Activated CD8-positive, alpha-beta memory T cell treated with anti-CD3 and anti-CD28 coated beads for 1 hour (primary cell): ENCODE measurements at regions not wholly inside any gene's neighbourhood (a gene's known extent, or its start where the extent isn't known, plus 50 kb on each side); places are given as distances from the start of the nearest gene placed in this dataset.
"Not testable (repeated sequence)": the region's sequence is repeated elsewhere in the genome, so short reads cannot be mapped to it uniquely, and the experiment has no call there.

Experiments
- DNase-seq, 2 donors: peaks; one replicate each; pipeline ENCODE4 v3.0.0-alpha.2; 2020; ENCODE audit warnings: low read depth in 1 of 2; ENCODE audit errors: extremely low read depth in 1 of 2

DNA sequence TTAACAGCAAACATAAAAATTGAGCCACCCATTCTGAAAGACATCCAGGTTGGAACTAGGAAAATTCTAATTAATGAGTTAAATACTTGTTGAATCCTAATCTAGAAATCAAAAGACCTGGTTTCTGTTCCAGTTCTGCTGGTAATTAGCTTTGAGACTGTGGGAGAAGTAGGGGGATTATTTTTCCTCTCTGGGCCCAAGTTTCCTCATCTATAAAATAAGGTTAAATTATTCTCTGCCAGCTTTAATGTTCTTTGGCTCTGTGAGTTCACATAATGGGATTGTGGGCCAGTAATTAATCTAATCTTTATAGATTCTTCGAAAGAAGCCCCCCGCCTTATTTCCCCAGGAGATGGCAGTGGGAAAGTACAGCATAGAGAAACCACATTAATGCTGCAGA, 104.6 kb downstream of the ENC1 start:
- DNase-seq = no peak

DNA sequence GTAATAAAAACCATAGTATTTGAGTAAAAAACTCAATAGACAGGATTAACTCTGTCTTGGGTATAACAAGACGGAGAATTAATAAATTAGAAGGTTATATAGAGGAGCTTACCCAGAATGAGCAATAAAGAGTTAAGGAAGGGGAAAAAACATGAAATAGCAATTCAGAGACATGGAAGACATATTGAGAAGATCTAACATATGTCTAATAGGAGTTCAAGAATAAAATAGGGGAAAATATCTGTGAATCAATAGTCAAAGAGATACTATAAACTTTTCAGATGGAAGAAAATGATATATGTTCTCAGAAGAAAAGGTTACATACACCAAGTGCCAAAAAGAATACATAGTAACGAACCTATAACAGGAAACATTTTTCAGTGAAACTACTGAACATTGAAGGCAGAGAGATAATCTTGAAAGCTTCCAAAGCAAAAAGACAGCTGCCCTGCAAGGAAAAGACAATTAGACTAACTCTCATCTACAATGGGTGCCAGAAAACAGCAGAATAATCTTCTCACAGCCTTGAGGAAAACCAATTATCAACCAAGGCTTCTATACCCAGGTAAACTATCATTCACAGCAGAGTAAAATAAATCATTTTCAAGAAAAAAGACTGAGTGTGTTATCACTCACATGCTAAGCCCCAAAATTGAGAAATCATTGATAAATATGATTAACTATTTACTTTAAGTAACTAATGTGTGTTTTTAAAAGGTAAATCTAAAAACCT, 106.0 kb downstream of the ENC1 start:
- no peak for DNase-seq

DNA sequence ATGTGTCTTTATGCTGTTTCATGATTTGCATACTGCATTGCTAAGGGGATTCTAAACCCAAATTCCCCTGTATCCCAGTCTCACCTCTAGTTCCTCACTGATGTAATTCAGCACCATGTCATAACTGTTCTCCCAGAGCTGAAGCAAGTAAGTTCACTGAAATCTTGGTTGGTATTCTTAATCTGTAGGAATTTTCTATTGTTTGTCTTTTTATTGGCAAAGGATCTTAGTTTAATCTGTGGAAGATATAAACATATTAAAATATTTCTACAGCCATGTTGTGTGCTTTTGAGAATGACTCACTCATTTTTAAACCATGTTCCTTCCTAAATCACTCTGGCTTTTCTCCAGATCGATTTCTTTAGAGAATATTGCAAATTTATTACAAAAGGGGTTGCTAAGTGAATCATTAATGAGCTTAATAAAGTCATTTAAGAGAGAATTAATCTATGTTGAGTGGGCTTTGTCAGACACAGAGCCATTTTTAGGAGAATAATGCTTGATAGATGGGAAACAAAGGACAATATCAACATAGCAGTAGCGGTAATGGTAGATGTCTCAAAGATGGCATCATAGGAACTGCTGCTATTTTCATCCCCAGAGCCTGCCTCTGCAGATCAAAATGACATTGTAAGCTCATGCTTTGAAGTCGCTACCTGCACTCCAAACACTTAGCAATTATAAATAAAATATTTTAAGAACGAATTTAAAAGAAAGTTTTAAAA, 110.0 kb downstream of the ENC1 start:
- no peak for DNase-seq

DNA sequence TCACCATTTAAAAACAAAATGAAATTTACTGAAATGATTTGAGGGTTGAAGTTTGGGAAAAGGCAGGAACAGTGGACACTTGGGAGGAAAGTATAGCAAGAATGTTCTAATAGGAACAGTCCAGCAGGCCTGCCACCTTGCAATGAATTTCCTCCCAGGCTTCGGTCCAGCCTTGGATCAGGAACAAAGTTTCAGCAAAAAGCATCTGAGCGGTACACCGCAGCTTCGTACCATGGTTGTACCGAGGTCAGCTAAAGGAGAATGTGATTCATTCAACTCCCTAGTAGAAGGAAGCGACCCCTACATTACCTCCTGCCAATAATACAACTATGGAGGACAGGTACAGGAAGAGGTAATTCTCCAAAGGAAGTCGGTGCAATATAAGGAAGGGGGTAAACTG, 111.4 kb downstream of the ENC1 start:
- no peak for DNase-seq

DNA sequence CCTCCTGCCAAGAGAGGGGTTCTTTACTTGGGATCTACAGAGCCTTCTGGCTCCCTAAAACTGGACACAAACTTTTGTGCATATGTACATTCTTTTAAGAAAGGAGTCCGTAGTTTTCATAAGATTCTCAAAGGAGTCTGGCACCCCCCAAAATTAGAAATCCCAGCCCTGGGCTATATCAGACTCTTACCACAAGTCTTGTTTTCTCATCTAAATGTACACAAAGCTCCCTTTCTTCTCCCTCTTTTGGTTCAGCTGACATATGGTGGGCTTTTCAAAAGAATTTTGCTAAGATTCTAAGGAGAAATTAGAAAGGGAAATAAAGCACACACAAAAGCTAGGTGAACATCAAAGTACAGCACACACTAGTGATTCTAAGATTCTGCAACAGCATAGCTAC, 114.4 kb downstream of the ENC1 start:
- no peak for DNase-seq

DNA sequence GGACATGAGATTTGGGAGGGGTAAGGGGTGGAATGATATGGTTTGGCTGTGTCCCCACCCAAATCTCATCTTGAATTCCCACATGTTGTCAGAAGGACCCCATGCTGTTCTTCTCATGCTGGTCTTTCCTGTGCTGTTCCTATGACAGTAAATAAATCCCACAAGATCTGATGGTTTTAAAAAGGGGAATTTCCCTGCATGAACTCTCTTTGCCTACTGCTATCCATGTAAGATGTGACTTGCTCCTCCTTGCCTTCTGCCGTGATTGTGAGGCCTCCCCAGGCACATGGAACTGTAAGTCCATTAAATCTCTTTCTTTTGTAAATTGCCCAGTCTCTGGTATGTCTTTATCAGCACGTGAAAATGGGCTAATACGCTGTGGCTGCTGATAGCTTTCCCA, 115.8 kb downstream of the ENC1 start:
- not testable (repeated sequence) for DNase-seq

DNA sequence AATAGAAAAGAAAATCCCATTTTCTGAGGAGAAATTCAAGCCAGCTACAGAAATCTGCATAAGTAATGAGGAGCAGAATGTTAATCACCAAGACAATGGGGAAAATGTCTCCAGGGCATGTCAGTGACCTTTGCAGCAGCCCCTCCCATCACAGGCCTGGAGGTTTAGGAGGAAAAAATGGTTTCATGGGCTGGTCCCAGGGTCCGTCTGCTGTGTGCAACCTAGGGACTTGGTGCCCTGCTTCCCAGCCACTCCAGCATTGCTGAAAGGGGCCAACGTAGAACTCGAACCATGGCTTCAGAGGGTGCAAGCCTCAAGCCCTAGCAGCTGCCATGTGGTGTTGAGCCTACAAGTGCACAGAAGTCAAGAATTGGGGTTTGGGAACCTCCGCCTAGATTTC, 116.8 kb downstream of the ENC1 start:
- not testable (repeated sequence) for DNase-seq

DNA sequence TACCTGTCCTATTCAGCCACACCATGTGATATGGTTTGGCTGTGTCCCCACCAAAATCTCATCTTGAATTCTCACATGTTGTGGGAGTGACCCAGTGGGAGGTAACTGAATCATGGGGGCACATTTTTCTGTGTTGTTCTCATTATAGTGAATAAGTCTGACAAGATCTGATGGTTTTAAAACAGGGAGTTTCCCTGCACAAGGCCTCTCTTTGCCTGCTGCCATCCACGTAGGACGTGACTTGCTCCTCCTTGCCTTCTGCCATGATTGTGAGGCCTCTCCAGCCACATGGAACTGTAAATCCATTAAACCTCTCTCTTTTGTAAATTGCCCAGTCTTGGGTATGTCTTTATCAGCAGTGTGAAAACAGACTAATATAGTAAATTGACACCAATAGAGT, 117.7 kb downstream of the ENC1 start:
- DNase-seq = not testable (repeated sequence)

DNA sequence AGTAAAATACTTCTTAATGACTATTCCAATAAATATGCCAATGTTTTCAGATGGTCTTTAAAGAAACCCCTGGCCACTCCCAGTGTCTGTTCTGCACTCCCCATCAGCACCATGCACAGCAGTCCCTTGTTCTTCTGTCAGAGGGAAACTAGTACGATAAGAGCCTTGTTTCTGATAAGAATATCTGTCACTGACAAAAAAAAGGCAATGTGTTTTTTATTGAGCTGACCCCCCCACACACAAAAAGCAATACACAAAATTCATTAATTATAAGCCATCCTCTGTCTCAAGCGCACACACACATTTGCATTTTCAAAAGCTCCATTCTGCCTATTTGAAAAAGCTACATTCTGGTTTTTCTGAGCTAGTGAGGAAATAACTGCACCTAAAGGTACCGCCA, 119.1 kb downstream of the ENC1 start:
- DNase-seq = no peak

DNA sequence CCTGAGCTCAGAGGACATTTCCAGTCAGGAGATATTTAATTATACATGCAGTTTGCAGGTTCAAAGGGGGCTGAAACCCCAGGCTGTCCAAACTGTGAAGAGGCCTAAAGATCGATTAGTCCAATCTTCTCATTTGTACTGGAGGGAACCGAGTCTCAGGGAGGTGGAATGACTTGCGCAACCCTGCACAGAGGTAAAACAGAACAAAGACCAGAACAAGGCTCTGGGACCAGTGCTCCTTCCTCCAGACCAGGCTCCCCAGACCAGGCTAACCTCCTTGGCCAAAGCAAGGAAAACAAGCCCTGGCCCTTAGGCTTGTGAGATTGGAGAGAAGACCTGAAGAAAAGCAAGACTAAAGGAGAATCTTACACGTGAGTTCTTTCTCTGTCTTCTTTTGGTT, 120.8 kb downstream of the ENC1 start:
- no peak for DNase-seq

DNA sequence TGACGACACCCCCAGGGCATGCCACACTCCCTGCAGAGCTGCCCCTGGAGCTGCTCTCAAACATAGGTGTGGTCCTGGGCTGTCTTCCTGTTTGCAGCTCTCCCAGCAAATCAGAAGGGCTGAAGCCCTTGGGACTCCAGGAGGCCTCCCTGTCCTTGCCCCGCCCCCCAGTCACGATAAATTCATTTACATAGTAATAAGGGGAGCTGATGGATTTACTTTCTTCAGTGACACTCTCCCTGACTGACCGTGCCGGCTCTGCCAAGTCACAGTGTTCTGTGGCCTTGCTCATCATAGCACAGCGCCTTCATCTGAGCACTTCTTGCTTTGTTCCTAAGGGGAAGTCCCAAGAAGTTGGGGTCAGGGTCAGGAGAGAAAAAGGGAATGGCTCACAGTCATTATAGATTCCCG, 121.4 kb downstream of the ENC1 start:
- DNase-seq = no peak

DNA sequence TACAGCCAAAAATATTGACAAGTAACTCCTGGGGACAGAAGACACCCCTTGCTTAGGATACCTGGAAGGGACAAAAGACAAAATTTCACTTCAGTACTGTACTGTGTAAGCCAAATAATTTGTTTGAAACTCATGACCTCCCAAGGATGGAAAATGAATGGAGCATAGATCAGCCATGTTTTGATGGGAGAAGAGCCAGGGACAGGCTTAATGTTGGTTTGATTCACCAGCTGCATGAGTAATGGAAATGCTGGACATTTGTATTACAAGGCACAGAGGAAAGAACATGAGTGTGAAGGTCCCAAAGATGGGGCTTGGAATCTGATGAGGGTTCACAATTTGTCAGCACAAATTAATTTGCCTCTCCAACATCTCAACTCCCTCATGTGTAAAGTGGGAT, 122.8 kb downstream of the ENC1 start:
- no peak for DNase-seq

DNA sequence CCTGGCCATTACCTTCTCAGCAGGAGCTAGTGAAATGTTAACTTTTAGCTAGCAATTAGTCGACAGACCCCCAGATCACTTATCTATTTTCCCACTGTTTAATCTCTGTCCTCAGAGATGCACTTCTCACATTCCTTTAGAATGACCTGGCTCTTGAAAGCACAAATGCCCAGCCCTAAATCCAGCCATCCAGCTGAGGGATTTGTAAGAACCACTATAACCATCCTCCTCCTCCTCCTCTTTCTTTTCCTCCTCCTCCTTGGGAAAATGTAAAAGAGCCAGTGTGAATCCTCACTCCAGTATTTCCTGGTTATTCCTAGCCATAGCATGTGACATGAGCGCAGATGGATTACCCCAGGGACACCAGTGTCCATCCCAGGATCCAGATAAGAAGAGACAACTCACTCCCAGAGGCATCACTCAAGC, 124.3 kb downstream of the ENC1 start:
- no peak for DNase-seq

DNA sequence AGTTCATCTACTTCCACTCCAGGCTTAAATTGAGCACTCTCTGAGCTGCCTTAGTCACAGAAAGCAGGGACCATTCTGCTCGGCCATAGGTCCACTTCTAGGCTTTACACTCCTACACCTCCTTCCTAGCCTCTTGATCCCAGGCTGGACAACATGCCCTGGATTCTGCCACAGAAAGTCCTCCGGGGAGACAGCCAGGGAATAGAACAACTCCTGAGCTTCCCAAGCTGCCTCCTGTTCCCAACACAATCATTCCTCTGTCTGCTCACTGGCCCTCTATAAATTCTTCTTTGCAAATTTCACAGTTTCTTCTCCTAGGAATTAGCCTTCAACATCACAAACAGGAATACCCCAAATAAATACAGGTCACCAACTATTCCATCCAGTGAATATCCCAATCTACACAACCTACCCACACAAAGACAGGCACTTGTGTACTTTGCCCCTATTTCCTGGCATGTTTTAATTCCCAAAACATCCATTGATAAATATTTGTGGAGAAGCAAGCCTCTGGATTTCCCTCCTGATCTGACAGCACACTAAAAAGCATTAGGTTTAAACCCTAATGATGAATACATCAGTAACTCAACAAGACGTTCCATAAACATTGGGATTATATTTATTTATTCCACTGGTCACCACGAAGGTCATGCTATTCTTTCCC, 125.5 kb downstream of the ENC1 start:
- DNase-seq = no peak

DNA sequence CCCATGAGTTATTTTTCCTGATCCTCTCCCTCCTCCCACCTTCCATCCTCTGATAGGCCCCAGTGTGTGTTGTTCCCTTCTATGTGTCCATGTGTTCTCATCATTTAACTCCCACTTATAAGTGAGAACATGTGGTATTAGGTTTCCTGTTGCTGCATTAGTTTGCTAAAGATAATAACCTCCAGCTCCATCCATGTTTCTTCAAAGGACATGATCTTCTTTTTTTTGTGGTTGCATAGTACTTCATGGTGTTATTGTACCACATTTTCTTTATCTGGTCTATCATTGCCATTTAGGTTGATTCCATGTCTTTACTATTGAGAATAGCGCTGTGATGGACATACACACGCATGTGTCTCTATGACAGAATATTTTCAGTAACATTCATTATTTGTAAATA, 128.8 kb downstream of the ENC1 start:
- DNase-seq = not testable (repeated sequence)

DNA sequence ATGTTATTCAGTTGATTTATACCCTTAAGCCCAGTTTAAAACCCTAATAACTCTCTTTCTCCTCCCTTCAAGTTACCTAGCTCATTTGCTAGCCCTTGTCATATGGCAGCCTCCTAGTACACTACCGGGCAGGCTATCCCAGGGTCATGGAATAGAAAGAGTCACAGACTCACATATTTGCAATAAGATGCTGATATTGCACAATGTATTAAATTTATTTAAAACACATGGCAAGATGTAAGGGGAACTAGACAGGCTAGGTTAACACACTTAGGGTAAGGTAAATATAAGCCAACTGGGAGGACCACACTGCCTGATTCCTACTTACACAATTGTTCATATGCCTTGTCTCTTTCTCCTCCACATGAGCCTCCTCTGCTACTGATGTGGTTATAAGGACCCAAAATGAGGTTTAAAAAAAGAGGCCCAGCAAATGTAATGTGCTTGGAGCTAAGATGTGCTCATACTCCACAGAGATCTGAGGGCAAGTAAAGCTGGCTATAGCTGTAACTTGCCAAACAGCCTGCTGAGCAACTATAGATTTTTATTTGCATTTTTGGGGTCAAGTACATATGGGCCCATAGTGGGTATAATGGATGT, 130.0 kb downstream of the ENC1 start:
- DNase-seq = no peak

DNA sequence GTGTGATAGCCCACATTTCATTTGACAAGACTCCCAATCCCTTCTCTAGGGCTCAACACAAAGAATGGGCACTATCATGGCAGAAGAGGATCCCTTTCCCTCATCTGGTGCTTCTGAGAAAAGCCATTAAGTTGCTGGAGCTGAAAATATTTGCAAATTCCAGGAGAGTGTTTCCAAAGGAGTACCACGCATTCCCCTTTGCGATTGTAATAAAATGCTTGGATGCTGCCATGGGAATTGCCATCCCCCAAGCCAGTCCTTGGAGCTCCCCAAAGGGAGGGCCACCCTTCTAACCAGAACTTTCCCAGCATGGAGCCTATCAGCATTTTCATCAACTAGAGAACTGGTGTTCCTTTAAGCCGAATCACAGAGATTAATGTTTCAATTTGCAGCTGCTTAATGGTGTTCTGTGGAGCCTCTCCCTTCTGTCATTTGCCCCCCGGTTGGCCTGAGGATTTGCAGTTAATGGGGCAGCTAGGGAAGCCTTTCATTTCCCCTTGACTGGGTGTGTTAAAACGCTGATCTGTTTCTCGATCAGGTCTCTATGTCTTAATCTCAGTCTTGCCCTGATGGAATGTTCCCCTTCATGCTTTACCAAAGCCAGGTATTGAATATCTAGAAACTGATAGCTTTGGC, 133.0 kb downstream of the ENC1 start:
- DNase-seq = no peak

DNA sequence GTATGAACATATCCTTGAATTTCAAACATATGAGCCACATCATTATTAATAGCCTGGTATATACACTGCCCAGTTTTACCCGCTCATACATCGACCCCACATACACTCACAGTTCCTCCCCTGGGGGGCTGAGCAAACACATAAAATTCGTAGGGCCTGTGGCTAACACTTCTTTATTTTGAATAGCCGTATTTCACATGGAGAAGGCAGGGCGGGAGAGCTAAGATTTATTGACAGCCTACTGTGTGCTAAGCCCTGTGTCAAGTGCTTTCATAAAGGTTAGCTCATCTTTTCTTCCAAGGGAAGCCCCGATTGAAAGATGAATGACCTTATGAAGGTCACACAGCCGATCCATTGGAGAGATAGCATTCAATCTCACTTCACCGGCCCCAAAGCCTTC, 134.4 kb downstream of the ENC1 start:
- no peak for DNase-seq

DNA sequence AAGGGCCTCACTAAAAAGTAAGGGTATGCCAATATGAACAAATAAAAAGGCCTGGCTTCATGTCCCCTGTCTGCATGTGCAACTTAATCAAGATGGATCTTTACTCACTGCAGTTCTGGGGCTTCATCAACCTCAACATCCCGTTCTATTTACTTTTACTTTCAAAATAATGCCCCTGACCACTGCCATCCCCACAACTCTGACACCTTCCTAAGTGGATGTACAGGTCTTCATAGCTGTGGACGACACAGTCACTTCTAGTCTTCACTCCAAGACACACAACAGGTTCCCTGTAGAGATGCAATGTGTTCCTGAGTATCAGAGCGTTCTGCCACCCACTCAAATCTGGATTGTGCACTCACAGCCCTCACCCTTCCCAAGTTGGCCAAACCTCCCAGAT, 136.1 kb downstream of the ENC1 start:
- no peak for DNase-seq

DNA sequence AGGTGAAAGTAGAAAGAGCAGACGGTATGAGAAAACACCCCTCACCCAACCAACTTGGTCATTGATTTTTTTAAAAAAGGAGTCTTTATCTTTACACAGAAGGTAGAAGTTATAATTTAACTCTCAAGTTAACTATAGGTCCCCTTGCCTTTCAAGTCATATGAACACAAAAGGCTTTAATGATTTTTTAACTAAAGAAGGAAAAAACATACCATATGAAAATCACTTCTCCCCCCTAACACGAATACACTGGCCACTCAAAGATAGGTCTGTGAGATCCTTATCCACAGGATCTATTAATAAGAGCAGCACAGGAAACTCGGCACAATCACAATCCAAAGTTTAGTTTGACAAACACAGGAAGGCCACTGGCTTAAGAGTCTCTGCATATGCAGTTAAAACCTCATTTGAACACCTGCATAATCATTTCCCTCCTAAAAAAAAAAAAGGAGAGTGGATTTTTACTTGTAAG, 138.0 kb downstream of the ENC1 start:
- DNase-seq = no peak
